WTC11 (cell line): ENCODE measurements at regions not wholly inside any gene's neighbourhood (a gene's known extent, or its start where the extent isn't known, plus 50 kb on each side); places are given as distances from the start of the nearest gene placed in this dataset.
"Not testable (repeated sequence)": the region's sequence is repeated elsewhere in the genome, so short reads cannot be mapped to it uniquely, and the experiment has no call there.

Experiments
- ATAC-seq: fragments of 200-7000 bp; cut with Tn5 transposase; 2 replicates; pipeline ENCODE4 v1.10.0; 2021; ENCODE audit warnings: mild to moderate bottlenecking, moderate library complexity
- CTCF ChIA-PET: fragments of 300-600 bp; sonication (Branson Sonifier 250); formaldehyde crosslinking; loops from one replicate; lab custom pipeline; 2021; ENCODE audit warnings: antibody characterized with exemption; lab: Charles Lee
- POLR2A ChIA-PET: fragments of 350-600 bp; sonication (Branson Sonifier 250); formaldehyde crosslinking; loops from one replicate; lab custom pipeline; 2021; ENCODE audit warnings: antibody characterized with exemption; lab: Charles Lee
- DNase-seq: peaks from one replicate; pipeline ENCODE4 v3.0.0; 2021; ENCODE audit warnings: low spot score
- H3K27ac Mint-ChIP-seq: 2 replicates; pipeline ENCODE4 v1.8.0; 2021; ENCODE audit warnings: mixed read lengths
- H3K27me3 Mint-ChIP-seq: 2 replicates; pipeline ENCODE4 v1.8.0; 2021; ENCODE audit warnings: low read depth, mild to moderate bottlenecking, moderate library complexity, mixed read lengths
- H3K36me3 Mint-ChIP-seq: 2 replicates; pipeline ENCODE4 v1.8.0; 2021; ENCODE audit warnings: mixed read lengths
- H3K4me1 Mint-ChIP-seq: 2 replicates; pipeline ENCODE4 v1.8.0; 2022; ENCODE audit warnings: mixed read lengths
- H3K4me3 Mint-ChIP-seq: 2 replicates; pipeline ENCODE4 v1.8.0; 2021; ENCODE audit warnings: mild to moderate bottlenecking, moderate library complexity, mixed read lengths
- H3K9me3 Mint-ChIP-seq: 2 replicates; pipeline ENCODE4 v1.8.0; 2021; ENCODE audit warnings: mixed read lengths
- EMX1 ChIP-seq: fragments of 250-450 bp; sonication (Bioruptor Pico); IDR thresholded peaks from 2 replicates; pipeline ENCODE4 v1.8.0; 2021; ENCODE audit warnings: mild to moderate bottlenecking
- ESRRA ChIP-seq: sonication (generic); formaldehyde crosslinking; IDR thresholded peaks from 2 replicates; pipeline ENCODE4 v1.8.1; 2022; ENCODE audit warnings: mild to moderate bottlenecking, missing genetic modification reagents, borderline replicate concordance
- FOXJ3 ChIP-seq: sonication (generic); formaldehyde crosslinking; IDR thresholded peaks from 2 replicates; pipeline ENCODE4 v1.9.0; 2021; ENCODE audit warnings: missing genetic modification reagents, mild to moderate bottlenecking, borderline replicate concordance
- FOXK1 ChIP-seq: sonication (generic); formaldehyde crosslinking; IDR thresholded peaks from 2 replicates; pipeline ENCODE4 v1.8.0; 2022; ENCODE audit warnings: mild to moderate bottlenecking, moderate library complexity, missing genetic modification reagents
- GABPB1 ChIP-seq: sonication (generic); formaldehyde crosslinking; IDR thresholded peaks from 2 replicates; pipeline ENCODE4 v1.8.1; 2023; ENCODE audit warnings: mild to moderate bottlenecking, missing genetic modification reagents
- JAZF1 ChIP-seq: fragments of 250-450 bp; sonication (Bioruptor Pico); IDR thresholded peaks from 2 replicates; pipeline ENCODE4 v1.9.0; 2021; ENCODE audit warnings: moderate library complexity, mild to moderate bottlenecking, inconsistent platforms
- NFATC4 ChIP-seq: fragments of 250-450 bp; sonication (Bioruptor Pico); IDR thresholded peaks from 2 replicates; pipeline ENCODE4 v1.9.0; 2021; ENCODE audit warnings: mild to moderate bottlenecking
- NFE2L1 ChIP-seq: sonication (generic); formaldehyde crosslinking; IDR thresholded peaks from 2 replicates; pipeline ENCODE4 v1.8.1; 2023; ENCODE audit warnings: missing genetic modification reagents
- NFYB ChIP-seq: sonication (generic); formaldehyde crosslinking; conservative IDR thresholded peaks from 2 replicates; pipeline ENCODE4 v1.8.0; 2022; ENCODE audit warnings: low read depth, missing genetic modification reagents
- NR1H2 ChIP-seq: sonication (generic); formaldehyde crosslinking; IDR thresholded peaks from 2 replicates; pipeline ENCODE4 v1.9.0; 2021; ENCODE audit warnings: mild to moderate bottlenecking, moderate library complexity, missing genetic modification reagents
- OVOL2 ChIP-seq: fragments of 250-450 bp; sonication (Bioruptor Pico); IDR thresholded peaks from 2 replicates; pipeline ENCODE4 v1.9.0; 2021; ENCODE audit warnings: mild to moderate bottlenecking, borderline replicate concordance
- RELA ChIP-seq: sonication (generic); formaldehyde crosslinking; IDR thresholded peaks from 2 replicates; pipeline ENCODE4 v1.8.1; 2022; ENCODE audit warnings: missing genetic modification reagents, mild to moderate bottlenecking, borderline replicate concordance
- TP53 ChIP-seq: sonication (generic); formaldehyde crosslinking; IDR thresholded peaks from 2 replicates; pipeline ENCODE4 v1.8.1; 2023; ENCODE audit warnings: mild to moderate bottlenecking, missing genetic modification reagents
- ZNF138 ChIP-seq: sonication (generic); formaldehyde crosslinking; conservative IDR thresholded peaks from 2 replicates; pipeline ENCODE4 v1.8.1; 2022; ENCODE audit warnings: mild to moderate bottlenecking, moderate library complexity, missing genetic modification reagents
- ZNF219 ChIP-seq: sonication (generic); formaldehyde crosslinking; IDR thresholded peaks from 2 replicates; pipeline ENCODE4 v1.8.0; 2023; ENCODE audit warnings: missing genetic modification reagents, mild to moderate bottlenecking, borderline replicate concordance
- ZNF416 ChIP-seq: fragments of 250-450 bp; sonication (Bioruptor Pico); IDR thresholded peaks from 2 replicates; pipeline ENCODE4 v1.9.0; 2021; ENCODE audit warnings: mild to moderate bottlenecking, inconsistent platforms
- ZNF671 ChIP-seq: fragments of 250-450 bp; sonication (Bioruptor Pico); IDR thresholded peaks from 2 replicates; pipeline ENCODE4 v1.8.0; 2021; ENCODE audit warnings: mild to moderate bottlenecking
- TF ChIP-seq, protein P1 (sequence below): fragments of 250-450 bp; sonication (Bioruptor Pico); conservative IDR thresholded peaks from 2 replicates; pipeline ENCODE4 v1.9.0; 2021; ENCODE audit warnings: mild to moderate bottlenecking
- TF ChIP-seq, protein P2 (sequence below): sonication (generic); formaldehyde crosslinking; IDR thresholded peaks from 2 replicates; pipeline ENCODE4 v1.8.0; 2022; ENCODE audit warnings: missing genetic modification reagents
- TF ChIP-seq, protein P3 (sequence below): sonication (generic); formaldehyde crosslinking; conservative IDR thresholded peaks from 2 replicates; pipeline ENCODE4 v1.8.1; 2022; ENCODE audit warnings: mild to moderate bottlenecking, missing genetic modification reagents
- TF ChIP-seq, protein P4 (sequence below): sonication (generic); formaldehyde crosslinking; IDR thresholded peaks from 2 replicates; pipeline ENCODE4 v1.8.0; 2022; ENCODE audit warnings: mild to moderate bottlenecking, missing genetic modification reagents

DNA sequence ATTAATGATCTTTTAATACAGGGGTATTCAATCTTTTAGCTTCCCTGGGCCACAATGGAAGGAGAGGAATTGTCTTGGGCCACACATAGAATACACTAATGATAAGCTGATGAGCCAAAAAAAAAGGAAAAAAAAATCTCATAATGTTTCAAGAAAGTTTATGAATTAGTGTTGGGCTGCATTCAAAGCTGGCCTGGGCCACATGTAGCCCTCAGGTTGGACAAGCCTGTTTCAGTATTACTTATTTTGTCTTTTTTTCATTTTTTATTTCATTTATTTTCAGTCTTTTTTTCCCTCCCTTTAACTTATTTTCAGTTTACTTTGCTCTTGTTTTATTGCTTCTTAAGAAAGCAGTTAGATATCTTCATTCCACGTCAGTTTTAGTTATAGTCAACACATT is 2171.8 kb upstream of the DEFB115 start (continued):
- TF ChIP-seq, protein P1, sequence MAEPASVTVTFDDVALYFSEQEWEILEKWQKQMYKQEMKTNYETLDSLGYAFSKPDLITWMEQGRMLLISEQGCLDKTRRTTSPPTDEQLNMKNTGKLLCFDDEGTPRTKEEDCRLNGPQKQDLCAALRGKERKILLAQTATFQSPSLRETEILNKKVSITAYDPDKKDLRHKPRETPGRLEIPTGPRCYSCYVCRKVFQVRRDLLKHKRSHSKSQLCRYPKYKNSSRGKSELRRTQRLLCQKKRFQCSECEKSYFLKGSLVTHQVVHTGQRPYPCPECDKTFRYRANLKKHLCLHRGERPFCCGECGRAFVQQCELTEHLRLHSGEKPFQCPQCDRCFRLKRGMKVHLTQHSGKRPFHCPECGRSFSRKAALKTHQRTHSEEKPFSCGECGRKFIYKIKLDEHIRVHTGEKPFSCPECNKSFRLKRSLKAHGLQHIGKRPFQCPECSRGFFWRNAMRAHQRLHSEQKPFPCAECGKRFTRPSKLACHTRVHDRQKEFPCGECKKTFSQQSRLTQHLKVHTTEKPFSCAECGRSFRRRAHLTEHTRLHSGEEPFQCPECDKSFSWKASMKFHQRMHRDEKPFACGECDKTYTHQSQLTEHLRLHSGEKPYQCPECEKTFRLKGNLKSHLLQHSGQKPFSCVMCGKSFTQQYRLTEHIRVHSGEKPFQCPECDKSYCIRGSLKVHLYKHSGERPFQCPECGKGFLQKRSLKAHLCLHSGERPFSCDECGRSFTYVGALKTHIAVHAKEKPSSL (CRISPR knock-in tag), result no peak
- TF ChIP-seq ZNF219 (CRISPR knock-in tag) (no peak), FOXJ3 (CRISPR knock-in tag) (no peak), EMX1 (CRISPR knock-in tag) (no peak)
- TF ChIP-seq, protein P2, sequence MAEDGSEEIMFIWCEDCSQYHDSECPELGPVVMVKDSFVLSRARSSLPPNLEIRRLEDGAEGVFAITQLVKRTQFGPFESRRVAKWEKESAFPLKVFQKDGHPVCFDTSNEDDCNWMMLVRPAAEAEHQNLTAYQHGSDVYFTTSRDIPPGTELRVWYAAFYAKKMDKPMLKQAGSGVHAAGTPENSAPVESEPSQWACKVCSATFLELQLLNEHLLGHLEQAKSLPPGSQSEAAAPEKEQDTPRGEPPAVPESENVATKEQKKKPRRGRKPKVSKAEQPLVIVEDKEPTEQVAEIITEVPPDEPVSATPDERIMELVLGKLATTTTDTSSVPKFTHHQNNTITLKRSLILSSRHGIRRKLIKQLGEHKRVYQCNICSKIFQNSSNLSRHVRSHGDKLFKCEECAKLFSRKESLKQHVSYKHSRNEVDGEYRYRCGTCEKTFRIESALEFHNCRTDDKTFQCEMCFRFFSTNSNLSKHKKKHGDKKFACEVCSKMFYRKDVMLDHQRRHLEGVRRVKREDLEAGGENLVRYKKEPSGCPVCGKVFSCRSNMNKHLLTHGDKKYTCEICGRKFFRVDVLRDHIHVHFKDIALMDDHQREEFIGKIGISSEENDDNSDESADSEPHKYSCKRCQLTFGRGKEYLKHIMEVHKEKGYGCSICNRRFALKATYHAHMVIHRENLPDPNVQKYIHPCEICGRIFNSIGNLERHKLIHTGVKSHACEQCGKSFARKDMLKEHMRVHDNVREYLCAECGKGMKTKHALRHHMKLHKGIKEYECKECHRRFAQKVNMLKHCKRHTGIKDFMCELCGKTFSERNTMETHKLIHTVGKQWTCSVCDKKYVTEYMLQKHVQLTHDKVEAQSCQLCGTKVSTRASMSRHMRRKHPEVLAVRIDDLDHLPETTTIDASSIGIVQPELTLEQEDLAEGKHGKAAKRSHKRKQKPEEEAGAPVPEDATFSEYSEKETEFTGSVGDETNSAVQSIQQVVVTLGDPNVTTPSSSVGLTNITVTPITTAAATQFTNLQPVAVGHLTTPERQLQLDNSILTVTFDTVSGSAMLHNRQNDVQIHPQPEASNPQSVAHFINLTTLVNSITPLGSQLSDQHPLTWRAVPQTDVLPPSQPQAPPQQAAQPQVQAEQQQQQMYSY (CRISPR knock-in tag), result no peak
- TF ChIP-seq, protein P3, sequence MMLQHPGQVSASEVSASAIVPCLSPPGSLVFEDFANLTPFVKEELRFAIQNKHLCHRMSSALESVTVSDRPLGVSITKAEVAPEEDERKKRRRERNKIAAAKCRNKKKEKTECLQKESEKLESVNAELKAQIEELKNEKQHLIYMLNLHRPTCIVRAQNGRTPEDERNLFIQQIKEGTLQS, result no peak

DNA sequence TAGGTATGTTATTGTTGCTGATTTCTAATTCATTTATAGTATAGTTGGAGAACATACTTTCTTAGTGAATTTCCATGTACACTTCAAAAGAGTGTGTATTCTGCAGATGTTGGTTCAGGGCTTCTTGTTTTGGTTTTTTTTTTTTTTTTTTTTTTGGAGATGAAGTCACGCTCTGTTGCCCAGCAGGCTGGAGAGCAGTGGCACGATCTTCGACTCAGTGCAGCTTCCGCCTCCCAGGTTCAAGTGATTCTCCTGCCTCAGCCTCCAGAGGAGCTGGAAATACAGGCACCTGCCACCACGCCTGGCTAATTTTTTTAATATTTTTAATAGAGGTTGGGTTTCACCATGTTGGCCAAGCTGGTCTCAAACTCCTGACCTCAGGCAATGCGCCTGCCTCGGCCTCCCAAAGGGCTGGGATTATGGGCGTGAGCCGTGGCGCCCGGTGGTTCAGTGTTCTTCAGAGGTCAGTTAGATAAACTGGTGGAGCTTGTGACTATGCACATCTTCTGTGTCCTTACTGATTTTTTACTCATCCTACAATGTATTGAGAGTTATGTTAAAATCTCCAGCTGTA is 2171.2 kb upstream of the DEFB115 start:
- H3K27ac Mint-ChIP-seq, POLR2A ChIA-PET, H3K4me3 Mint-ChIP-seq, H3K4me1 Mint-ChIP-seq, DNase-seq, CTCF ChIA-PET, ATAC-seq: not testable (repeated sequence)
- peaks cover 76% of the 10 kb centered on the region for H3K36me3 Mint-ChIP-seq
- peaks cover 26% of the 10 kb centered on the region for H3K27me3 Mint-ChIP-seq
- peaks cover 83% of the 10 kb centered on the region for H3K9me3 Mint-ChIP-seq

DNA sequence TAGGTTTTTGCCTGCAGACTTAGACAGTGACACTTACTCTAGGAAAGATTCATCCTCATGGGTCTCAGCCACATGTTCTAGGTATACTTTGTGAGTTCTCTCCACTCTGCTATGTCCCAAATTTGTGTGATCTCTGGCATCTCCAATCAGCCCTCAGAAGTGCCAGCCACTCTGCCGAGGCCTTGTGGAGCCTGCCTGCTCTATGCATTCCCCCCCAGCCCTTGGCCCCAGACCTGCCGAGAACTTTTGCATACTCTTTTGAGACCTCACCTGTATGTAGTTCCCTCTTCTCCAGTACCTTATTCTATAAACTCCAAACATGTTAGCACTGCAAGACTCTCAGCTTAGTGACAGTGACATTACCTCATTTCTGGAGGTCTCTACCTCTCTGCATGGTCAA is 2170.5 kb upstream of the DEFB115 start:
- Mint-ChIP-seq H3K27me3 (peaks cover 27% of the 10 kb centered on the region), H3K4me3 (no peak overlapping the region), H3K4me1 (no peaks in the 10 kb centered on the region), H3K27ac (no peak overlapping the region), H3K36me3 (peaks cover 72% of the 10 kb centered on the region), H3K9me3 (peaks cover 78% of the 10 kb centered on the region)
- ATAC-seq (no peak), DNase-seq (no peak)
- no peak for TF ChIP-seq FOXK1 (CRISPR knock-in tag)
- TF ChIP-seq NR1H2 (CRISPR knock-in tag), result no peak
- TF ChIP-seq, protein P3, result no peak
- no peak for TF ChIP-seq ZNF671 (CRISPR knock-in tag)
- TF ChIP-seq ZNF416 (CRISPR knock-in tag), result no peak
- TF ChIP-seq JAZF1 (CRISPR knock-in tag), result no peak
- no peak for TF ChIP-seq NFE2L1
- TF ChIP-seq, protein P4, sequence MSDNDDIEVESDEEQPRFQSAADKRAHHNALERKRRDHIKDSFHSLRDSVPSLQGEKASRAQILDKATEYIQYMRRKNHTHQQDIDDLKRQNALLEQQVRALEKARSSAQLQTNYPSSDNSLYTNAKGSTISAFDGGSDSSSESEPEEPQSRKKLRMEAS (CRISPR knock-in tag), result no peak
- TF ChIP-seq OVOL2 (CRISPR knock-in tag), result no peak
- no peak for TF ChIP-seq NFATC4 (CRISPR knock-in tag)
- no peak for TF ChIP-seq ESRRA (CRISPR knock-in tag)
- no peak for TF ChIP-seq GABPB1 (CRISPR knock-in tag)
- TF ChIP-seq TP53 (CRISPR knock-in tag), result no peak
- no peak for TF ChIP-seq ZNF138 (CRISPR knock-in tag)
- TF ChIP-seq NFYB (CRISPR knock-in tag), result no peak
- no peak for TF ChIP-seq FOXJ3 (CRISPR knock-in tag)
- no peak for TF ChIP-seq RELA (CRISPR knock-in tag)
- CTCF ChIA-PET, result no interaction called here
- POLR2A ChIA-PET, result no interaction called here

DNA sequence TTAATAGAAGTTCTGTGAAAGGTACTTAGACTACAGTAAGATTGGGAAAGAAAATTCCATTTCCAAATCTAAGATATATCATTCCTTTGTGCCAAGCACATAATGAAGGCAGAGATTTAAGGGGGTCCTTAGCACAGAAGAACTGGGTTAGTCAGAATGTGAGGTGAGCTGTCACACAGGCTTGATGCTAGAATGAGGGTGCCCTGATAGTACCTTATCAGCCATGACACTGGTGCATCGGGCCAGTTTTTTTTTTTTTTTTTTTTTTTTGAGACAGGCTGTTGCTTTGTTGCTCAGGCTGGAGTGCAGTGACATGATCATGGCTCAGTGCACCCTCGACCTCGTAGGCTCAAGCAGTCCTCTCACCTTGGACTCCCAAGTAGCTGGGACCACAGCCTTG is 2169.6 kb upstream of the DEFB115 start:
- POLR2A ChIA-PET, DNase-seq, H3K4me3 Mint-ChIP-seq, H3K27ac Mint-ChIP-seq, CTCF ChIA-PET, ATAC-seq, H3K4me1 Mint-ChIP-seq: not testable (repeated sequence)
- Mint-ChIP-seq H3K27me3 (peaks cover 27% of the 10 kb centered on the region), H3K36me3 (peaks cover 66% of the 10 kb centered on the region), H3K9me3 (peaks cover 74% of the 10 kb centered on the region)

DNA sequence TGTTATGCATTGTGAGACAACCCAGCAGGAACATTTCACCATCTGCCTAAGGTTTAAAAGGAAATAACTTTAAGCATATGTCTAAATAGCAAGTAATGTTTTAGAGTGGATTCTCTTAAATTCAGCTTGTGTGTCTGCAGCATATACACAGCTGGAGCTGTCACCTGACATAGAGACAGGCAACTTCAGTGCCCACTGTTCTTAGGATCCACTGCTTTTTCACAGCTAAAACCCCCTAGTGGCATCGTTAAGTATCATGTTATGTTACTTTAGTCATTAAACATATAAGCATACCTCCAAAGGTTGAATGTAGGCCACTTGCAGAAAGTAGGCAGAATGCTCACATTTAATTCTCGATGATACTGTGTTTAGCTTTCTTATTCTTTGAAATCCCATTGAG is 2169.0 kb upstream of the DEFB115 start:
- Mint-ChIP-seq H3K36me3 (peaks cover 66% of the 10 kb centered on the region), H3K27me3 (peaks cover 28% of the 10 kb centered on the region), H3K9me3 (peaks cover 74% of the 10 kb centered on the region)
- H3K4me1 Mint-ChIP-seq, ATAC-seq, H3K4me3 Mint-ChIP-seq, DNase-seq, H3K27ac Mint-ChIP-seq, POLR2A ChIA-PET, CTCF ChIA-PET: not testable (repeated sequence)
